ENCODE measurements at regions not wholly inside any gene's neighbourhood (a gene's known extent, or its start where the extent isn't known, plus 50 kb on each side); places are given as distances from the start of the nearest gene placed in this dataset.

GRCh38 chr3:10763817-10764258, 52.2 kb upstream of the SLC6A11 start:
- no peak for DNase-seq (ENCODE audit: low read depth)

GRCh38 chr3:10764259-10765051, 51.6 kb upstream of the SLC6A11 start:
- DNase-seq (ENCODE audit: low read depth): no peak

- DNase-seq (ENCODE audit: low read depth): no peak
Observed at GRCh38 chr3:10766049-10766705, 49.9 kb upstream of the SLC6A11 start.
